ENCODE measurements at regions not wholly inside any gene's neighbourhood (a gene's known extent, or its start where the extent isn't known, plus 50 kb on each side); places are given as distances from the start of the nearest gene placed in this dataset.
"Not testable (repeated sequence)": the region's sequence is repeated elsewhere in the genome, so short reads cannot be mapped to it uniquely, and the experiment has no call there.

DNA sequence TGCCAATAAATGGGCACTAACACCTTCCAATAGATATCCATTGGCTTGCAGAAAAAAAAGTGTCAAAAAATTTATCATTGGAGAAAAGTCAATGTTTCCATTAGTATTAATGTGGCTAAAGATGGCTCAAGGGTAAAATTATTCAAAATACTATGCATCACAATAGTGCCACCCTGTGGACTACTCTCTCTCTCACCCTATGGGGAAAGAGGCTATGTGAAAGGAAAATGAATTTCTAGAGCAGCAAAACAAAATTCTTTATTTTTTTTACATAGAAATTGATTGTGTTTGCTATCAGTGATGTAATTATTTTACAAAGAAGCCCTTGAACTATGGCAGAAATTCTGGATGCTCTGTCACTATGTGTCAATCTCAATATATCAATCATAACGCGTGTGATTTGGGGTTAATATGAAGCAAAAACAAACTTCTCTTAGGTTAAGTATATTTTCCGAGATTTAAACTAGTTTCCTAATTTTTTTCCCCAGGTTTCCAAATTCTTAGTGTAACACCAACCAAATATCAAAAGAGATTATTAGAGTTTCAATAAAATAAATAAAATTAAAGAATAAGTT, 193.9 kb downstream of the USP22 start:
- H3K4me3 ChIP-seq (ENCODE audit: low read length); H3K36me3 ChIP-seq (ENCODE audit: insufficient read depth, low read length); H3K27me3 ChIP-seq (ENCODE audit: insufficient read depth, low read length, poor library complexity, severe bottlenecking); H3K36me3 Mint-ChIP-seq; H3K4me1 ChIP-seq (ENCODE audit: insufficient read depth, low read length); H3K4me3 Mint-ChIP-seq; CTCF ChIA-PET; DNase-seq; H3K27ac Mint-ChIP-seq; H3K9me3 ChIP-seq (ENCODE audit: low read length); H3K27ac ChIP-seq (ENCODE audit: low read depth, low read length); POLR2A ChIA-PET; H3K9me3 Mint-ChIP-seq: not testable (repeated sequence)
- peaks cover 8 to 18% (median 8%) of the 10 kb centered on the region in 3 donors for H3K4me1 Mint-ChIP-seq
- H3K27me3 Mint-ChIP-seq = peaks cover 12 to 15% of the 10 kb centered on the region in 2 donors

DNA sequence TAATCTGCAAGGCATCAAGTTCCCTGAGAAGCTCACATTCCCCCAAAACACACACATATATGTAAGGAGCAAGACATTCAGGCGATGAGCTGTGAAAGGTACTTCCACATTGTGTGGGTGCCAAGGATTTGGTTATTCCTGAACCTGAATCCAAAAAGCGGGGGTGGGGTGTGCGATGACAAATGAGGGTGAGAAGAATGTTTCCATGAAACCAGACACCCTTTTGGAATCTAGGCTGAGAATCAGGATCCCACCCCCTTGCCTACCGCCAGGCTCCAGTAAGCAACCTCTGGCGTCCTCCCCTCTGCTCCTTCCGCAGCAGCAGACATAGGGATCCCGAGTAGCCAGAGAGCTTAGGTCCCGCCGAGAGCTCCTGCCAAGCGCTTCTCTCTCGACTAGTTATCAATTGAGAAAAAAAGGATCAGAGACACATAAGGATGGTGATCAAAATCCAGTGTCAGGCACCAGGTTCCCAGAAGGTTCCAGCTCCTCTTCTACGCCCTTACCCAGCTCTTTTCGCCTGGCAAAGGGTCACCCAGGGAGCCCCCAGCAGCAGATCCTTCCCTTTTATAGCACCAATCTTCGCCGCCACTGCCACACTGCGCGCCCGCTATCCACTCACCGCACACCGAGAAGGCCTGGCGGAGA, 191.1 kb downstream of the USP22 start:
- H3K27ac Mint-ChIP-seq; H3K27ac ChIP-seq (ENCODE audit: low read depth, low read length); H3K9me3 Mint-ChIP-seq; CTCF ChIA-PET; H3K36me3 Mint-ChIP-seq; H3K9me3 ChIP-seq (ENCODE audit: low read length); DNase-seq; POLR2A ChIA-PET; H3K4me3 ChIP-seq (ENCODE audit: low read length); H3K27me3 ChIP-seq (ENCODE audit: insufficient read depth, low read length, poor library complexity, severe bottlenecking); H3K4me1 ChIP-seq (ENCODE audit: insufficient read depth, low read length); H3K36me3 ChIP-seq (ENCODE audit: insufficient read depth, low read length): not testable (repeated sequence)
- Mint-ChIP-seq H3K4me3 (peak overlapping the region in 4 of 7 donors; percentile 20 to 62 (median 45)), H3K27me3 (peaks cover 18 to 21% of the 10 kb centered on the region in 2 donors), H3K4me1 (peaks cover 8 to 18% (median 8%) of the 10 kb centered on the region in 3 donors)

DNA sequence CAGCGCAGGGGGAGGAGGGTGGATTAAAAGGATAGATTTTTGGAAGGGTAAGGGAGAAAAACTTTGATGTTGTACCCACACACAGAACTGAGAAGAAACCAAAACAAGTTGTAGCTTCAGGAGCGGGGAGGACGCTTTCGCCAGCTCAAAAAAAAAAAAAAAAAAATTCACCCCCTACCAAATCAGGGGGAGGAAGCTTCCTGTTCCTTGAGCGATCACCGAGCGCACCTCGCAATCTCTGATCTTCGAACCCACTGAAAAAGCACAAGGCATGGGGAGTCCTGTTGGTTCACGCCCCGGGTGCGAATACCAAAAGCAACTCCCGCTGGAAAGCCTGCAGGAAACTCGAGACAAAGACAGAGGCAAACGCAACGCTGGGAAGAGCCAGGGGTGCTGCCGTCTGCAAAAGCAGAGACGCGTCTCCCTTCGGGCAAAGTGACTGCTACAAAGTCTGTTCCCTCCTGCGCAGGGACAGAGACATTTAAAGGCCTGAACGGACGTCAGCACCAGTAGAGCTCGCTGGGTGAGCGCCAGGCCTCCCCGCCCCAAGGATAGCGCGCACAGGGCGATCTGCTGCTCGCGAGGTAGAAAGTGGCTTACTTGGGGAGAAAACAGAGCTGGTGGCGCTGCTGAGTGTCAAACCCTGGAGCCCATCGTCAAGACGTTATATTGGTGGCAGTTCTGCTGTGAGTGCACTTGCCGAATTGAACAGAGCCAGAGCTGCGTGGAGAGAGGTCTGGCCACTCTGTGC, 190.4 kb downstream of the USP22 start:
- Mint-ChIP-seq H3K27ac (no peak overlapping the region), H3K4me1 (peaks cover 8 to 18% (median 8%) of the 10 kb centered on the region in 3 donors), H3K9me3 (no peaks in the 10 kb centered on the region), H3K4me3 (peak overlapping the region in 5 of 7 donors; percentile 32 to 62 (median 45)), H3K27me3 (peaks cover 21% of the 10 kb centered on the region in 2 donors), H3K36me3 (no peaks in the 10 kb centered on the region)
- Histone ChIP-seq H3K27me3 (ENCODE audit: insufficient read depth, low read length, poor library complexity, severe bottlenecking) (no peaks in the 10 kb centered on the region), H3K36me3 (ENCODE audit: insufficient read depth, low read length) (no peaks in the 10 kb centered on the region), H3K27ac (ENCODE audit: low read depth, low read length) (no peak overlapping the region), H3K4me3 (ENCODE audit: low read length) (no peak overlapping the region), H3K4me1 (ENCODE audit: insufficient read depth, low read length) (peaks cover 4% of the 10 kb centered on the region), H3K9me3 (ENCODE audit: low read length) (no peaks in the 10 kb centered on the region)
- ChIA-PET POLR2A (no interaction called here), CTCF (no interaction called here)
- DNase-seq = no peak

DNA sequence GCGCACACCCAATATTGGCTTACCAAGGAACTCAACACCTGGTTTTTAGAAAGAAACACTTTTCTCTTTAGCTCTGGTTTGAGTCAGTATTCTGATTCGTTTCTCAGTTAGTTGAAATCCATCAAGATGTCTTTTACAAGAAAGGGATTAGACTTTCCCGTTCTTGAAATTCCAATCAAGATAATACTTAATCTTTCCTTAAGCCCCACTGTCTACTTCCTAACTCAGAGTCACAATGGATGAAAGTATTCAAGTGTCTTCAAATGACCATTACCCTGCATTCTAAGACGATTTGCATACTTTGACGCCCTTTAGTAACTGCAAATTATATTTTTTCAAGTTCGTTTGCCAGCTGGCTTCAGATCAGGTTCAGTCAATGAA, 189.8 kb downstream of the USP22 start:
- H3K4me3 Mint-ChIP-seq = peak overlapping the region in 3 of 7 donors; percentile 35 to 62 (median 45)
- H3K4me1 ChIP-seq (ENCODE audit: insufficient read depth, low read length) = peaks cover 4% of the 10 kb centered on the region
- peaks cover 19 to 23% of the 10 kb centered on the region in 2 donors for H3K27me3 Mint-ChIP-seq
- no peak overlapping the region for H3K27ac Mint-ChIP-seq
- no peaks in the 10 kb centered on the region for H3K36me3 Mint-ChIP-seq
- H3K27me3 ChIP-seq (ENCODE audit: insufficient read depth, low read length, poor library complexity, severe bottlenecking) = no peaks in the 10 kb centered on the region
- no peak overlapping the region for H3K27ac ChIP-seq (ENCODE audit: low read depth, low read length)
- H3K36me3 ChIP-seq (ENCODE audit: insufficient read depth, low read length) = no peaks in the 10 kb centered on the region
- peaks cover 8 to 18% (median 8%) of the 10 kb centered on the region in 3 donors for H3K4me1 Mint-ChIP-seq
- ChIA-PET CTCF (no interaction called here), POLR2A (no interaction called here)
- no peak for DNase-seq
- H3K9me3 ChIP-seq (ENCODE audit: low read length) = no peaks in the 10 kb centered on the region
- H3K4me3 ChIP-seq (ENCODE audit: low read length) = no peak overlapping the region
- no peaks in the 10 kb centered on the region for H3K9me3 Mint-ChIP-seq

DNA sequence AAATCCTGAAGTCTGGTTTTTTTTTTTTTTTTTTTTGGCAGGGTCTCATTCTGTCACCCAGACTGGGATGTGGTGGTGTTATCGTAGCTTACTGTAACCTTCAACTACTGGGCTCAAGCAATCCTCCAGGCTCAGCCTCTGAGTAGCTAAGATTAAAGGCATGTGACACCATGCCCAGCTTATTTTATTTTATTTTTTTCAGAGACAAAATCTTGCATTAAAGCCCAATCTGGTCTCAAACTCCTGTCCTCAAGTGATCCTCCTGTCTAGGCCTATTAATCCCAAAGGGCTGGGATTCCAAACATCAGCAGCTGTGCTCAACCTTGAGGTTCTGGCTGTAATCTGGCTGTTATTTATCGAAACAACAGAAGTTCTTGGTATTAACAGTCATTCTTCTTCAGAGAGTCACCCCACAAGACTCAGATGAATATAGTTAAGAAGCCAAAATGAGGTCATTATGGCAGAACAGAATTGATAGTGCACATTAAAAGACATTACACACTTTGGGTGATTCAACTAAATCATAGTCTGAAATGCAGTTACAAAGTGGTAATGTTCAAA, 186.8 kb downstream of the USP22 start:
- Mint-ChIP-seq H3K27me3 (peaks cover 14 to 16% of the 10 kb centered on the region in 2 donors), H3K4me1 (peaks cover 8 to 18% (median 8%) of the 10 kb centered on the region in 3 donors)
- POLR2A ChIA-PET; H3K4me3 ChIP-seq (ENCODE audit: low read length); CTCF ChIA-PET; H3K9me3 Mint-ChIP-seq; H3K27ac Mint-ChIP-seq; H3K36me3 Mint-ChIP-seq; DNase-seq; H3K27ac ChIP-seq (ENCODE audit: low read depth, low read length); H3K9me3 ChIP-seq (ENCODE audit: low read length); H3K4me1 ChIP-seq (ENCODE audit: insufficient read depth, low read length); H3K27me3 ChIP-seq (ENCODE audit: insufficient read depth, low read length, poor library complexity, severe bottlenecking); H3K36me3 ChIP-seq (ENCODE audit: insufficient read depth, low read length); H3K4me3 Mint-ChIP-seq: not testable (repeated sequence)

DNA sequence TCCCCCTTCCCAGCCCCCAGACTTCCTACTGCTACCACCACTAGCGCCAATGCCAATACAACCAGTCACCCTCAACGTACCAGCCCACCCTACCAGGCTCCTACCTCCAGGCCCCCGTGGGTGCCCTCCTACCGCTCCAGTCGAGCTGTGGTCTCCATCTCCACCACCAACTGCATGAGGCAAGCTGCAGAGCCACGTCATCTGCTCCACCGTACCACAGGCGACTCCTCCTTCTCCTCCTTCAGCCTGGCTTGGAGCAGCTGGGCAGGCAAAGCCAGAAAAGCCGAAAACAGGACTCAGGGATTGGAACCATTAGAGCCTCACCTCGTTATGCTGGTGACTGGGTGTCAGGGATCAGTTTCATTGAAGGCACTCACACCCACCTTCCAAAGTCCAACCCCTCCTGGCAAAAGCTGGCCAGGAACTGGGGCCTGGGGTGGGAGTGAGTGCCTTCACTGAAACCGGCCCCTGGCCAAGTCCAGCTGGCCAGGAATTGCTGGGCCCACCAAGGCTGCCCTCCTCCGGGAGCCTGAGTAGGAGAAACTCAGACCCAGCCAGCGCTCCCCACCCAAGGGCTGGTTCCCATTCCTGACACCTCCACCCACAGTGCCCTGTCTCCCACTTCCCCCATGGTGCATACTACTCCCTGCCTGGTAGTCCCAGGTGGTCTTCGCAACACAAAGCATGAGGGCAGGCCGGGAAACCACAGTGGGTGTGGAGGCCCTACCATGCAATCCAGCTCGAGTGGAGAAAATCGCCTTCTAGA, 176.2 kb downstream of the USP22 start:
- H3K27ac ChIP-seq (ENCODE audit: low read depth, low read length); H3K4me1 Mint-ChIP-seq; H3K4me3 ChIP-seq (ENCODE audit: low read length); DNase-seq; H3K27ac Mint-ChIP-seq; H3K27me3 ChIP-seq (ENCODE audit: insufficient read depth, low read length, poor library complexity, severe bottlenecking); H3K36me3 Mint-ChIP-seq; H3K9me3 Mint-ChIP-seq; CTCF ChIA-PET; H3K9me3 ChIP-seq (ENCODE audit: low read length); POLR2A ChIA-PET; H3K36me3 ChIP-seq (ENCODE audit: insufficient read depth, low read length); H3K4me3 Mint-ChIP-seq; H3K4me1 ChIP-seq (ENCODE audit: insufficient read depth, low read length): not testable (repeated sequence)
- H3K27me3 Mint-ChIP-seq = peaks cover 4 to 34% of the 10 kb centered on the region in 2 donors

DNA sequence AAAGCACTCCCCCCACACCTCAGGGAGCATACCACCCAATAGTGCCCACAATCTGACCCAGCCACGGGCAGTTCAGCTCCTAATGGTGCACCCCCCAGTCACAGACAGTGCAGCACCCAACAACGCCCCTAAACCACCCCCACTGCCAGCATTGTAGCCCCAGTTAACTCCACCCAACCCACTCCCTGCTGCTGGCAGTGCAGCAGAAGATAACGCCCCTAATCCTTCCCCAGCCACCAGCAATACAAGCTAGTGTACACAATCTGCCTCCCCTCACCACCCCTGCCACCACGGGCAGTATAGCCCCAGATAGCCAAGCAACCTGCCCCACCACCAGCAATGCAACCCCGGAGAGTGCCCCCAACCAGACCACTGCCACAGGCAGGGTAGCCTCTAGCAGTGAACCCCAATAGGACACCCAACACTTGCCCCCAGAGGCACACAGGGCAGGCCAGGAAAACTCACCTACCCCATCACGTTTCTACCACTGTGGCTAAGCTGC, 175.3 kb downstream of the USP22 start:
- H3K36me3 ChIP-seq (ENCODE audit: insufficient read depth, low read length); H3K4me1 Mint-ChIP-seq; H3K4me3 Mint-ChIP-seq; POLR2A ChIA-PET; H3K9me3 ChIP-seq (ENCODE audit: low read length); H3K4me1 ChIP-seq (ENCODE audit: insufficient read depth, low read length); H3K27ac Mint-ChIP-seq; DNase-seq; H3K9me3 Mint-ChIP-seq; H3K27ac ChIP-seq (ENCODE audit: low read depth, low read length); H3K4me3 ChIP-seq (ENCODE audit: low read length); H3K36me3 Mint-ChIP-seq; CTCF ChIA-PET; H3K27me3 ChIP-seq (ENCODE audit: insufficient read depth, low read length, poor library complexity, severe bottlenecking): not testable (repeated sequence)
- peaks cover 4 to 30% of the 10 kb centered on the region in 2 donors for H3K27me3 Mint-ChIP-seq

All from CD8-positive, alpha-beta memory T cell (primary cell).